Myocyte (in vitro differentiated cells): ENCODE measurements at regions not wholly inside any gene's neighbourhood (a gene's known extent, or its start where the extent isn't known, plus 50 kb on each side); places are given as distances from the start of the nearest gene placed in this dataset.

Experiments used
- DNase-seq: peaks from one replicate; pipeline ENCODE4 v3.0.0-alpha.2; 2012; ENCODE audit warnings: low read depth

- no peak for DNase-seq
Observed at GRCh38 chr6:21986703-21987102, 310.1 kb downstream of the PRL start.

DNA sequence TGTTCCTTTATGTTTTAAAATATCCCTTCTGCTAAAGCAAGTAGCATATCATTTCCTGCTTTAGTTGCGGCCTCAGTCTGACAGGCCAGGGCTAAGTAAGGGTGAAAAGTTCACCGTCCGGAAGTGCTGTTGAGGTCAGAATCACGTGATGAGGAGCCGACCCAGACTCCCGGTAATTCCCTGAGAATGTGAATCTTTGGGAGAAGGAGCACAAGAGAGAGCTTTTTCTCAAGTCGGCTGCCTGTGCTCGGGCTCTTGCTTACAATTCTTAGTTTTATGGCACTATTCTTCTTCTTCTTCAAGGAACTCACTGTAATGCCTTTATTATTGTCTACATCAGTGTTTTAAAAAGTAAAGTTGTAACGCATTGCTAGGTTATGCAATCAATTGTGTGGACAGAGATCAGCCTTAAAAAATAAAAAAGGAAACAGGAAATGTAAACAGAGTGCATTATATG lies 309.3 kb downstream of the PRL start:
- peak; percentile 85 for DNase-seq

GRCh38 chr6:21990577-21990976 lies 306.3 kb downstream of the PRL start:
- DNase-seq, result no peak

DNA sequence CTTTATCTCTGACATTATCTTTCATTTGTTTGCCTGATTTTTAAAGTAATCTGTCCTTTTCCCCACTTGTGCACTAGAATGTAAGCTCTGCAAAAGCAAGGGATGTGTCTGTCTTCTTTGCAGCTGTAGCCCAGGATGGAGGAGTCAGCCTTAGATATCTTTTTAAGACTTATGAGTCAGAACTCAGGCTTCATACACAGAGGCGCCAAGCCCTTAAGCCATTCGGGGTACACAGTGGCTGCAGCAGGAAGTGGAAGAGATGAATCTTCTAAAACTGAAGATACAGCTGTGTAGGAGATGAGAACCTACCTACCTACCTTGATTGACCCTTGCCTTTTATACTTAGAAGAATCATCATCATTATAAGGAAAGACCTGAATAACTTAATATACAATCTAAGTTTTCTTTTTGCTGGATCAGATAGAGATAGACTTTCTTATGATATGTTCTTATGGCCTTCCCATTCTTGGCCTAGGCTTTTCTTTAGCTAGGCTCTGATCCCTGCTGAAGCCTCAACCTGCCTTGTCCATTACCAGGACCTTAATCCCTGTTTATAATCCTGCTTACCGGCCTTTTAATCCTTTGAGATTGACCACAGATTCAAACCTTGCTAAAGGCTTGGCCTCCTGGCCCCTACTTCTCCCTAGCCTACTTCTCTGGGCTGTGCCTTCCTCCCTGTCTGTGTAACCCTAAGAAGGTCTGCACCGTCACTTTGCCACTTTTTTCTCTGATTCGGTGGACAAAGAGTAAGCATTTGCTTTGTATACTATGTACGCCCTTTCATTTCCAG lies 304.5 kb downstream of the PRL start:
- DNase-seq, result peak; percentile 56

- no peak for DNase-seq
Observed at GRCh38 chr6:21993841-21994240, 303.0 kb downstream of the PRL start.

DNA sequence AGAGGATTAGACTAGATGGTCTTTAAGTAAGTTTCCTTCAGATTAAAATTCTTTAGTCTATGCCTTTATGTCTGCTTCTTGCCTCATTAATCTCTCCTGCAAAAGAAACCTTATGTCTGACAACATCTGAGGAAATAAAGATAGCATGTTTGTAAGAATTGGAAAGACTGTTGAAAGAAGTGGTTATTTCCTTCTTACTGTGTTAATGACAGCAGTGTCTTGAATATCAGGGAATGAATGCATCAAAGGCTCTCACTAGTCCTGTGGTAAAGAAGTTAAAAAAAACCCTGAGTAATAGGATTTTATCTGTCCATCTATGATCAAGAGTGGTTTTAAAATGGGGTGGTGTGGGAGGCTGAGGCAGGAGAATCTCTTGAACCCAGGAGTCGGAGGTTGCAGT lies 302.0 kb downstream of the PRL start:
- DNase-seq, result no peak

- no peak for DNase-seq
Observed at GRCh38 chr6:21995318-21995717, 301.5 kb downstream of the PRL start.

- no peak for DNase-seq
Observed at GRCh38 chr6:21996425-21997118, 300.3 kb downstream of the PRL start.

- DNase-seq, result peak; percentile 50
Observed at GRCh38 chr6:21997119-21998037, 299.5 kb downstream of the PRL start.

DNA sequence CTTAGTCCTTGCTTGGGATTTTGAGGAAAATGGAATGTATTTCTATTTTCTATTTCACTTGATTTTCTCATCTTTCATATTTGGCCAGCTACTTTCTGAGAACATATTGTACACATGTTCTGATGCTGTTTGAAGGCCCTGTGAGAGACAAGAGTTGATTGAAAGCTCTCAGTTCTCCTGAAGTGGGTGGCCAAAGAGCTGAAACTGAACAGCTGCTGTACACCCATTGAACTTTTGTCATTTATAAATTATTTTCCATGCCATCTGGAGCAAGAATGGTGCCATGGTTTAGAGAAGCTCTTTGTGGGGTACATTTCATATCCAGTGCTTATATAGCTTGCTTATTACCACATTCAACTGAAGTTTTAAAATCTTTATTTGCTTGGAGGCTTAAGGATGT lies 298.3 kb downstream of the PRL start:
- DNase-seq, result peak; percentile 28

DNA sequence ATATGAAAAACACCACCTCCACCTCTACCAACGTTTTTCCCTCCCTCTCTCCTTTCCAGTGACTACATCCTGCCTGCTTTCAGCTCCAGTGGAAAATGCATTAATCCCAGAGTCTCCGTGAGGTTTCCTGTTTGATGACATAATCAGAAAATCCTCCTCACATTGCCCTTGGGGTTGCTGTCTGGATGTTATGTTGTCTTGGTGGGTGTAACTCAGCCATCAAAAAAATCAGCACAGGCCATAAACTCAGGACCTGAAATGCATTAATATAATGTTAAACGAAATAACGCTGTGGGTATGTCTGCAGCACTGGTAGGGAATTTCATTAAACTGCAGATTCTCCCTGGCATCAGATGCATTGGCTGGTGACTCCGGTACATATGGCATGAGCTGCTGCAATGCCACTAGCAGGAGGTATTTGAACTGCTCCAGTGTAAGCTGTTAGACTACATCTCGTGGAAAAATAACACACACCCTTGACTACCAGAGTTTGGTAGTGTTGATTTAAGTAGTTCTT lies 297.8 kb downstream of the PRL start:
- peak; percentile 41 for DNase-seq

DNA sequence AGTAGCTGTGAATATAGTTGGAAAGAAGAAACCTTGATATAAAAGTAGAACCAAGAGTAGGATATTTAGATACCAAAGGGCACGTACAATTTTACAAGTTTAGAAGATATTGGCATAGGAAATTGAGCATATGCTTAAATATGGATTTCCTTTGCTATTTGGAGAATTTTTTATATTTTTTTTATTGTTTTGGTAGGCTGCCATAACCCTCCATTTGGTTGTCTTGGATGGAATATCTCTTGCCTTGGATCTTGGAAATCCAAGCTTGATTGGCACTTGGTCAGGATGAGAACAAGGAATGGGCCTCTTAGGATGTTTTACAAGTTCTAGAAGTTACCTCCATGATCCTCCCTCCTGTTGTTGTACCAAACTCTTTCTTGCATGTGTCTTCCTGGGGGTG lies 297.1 kb downstream of the PRL start:
- no peak for DNase-seq

DNA sequence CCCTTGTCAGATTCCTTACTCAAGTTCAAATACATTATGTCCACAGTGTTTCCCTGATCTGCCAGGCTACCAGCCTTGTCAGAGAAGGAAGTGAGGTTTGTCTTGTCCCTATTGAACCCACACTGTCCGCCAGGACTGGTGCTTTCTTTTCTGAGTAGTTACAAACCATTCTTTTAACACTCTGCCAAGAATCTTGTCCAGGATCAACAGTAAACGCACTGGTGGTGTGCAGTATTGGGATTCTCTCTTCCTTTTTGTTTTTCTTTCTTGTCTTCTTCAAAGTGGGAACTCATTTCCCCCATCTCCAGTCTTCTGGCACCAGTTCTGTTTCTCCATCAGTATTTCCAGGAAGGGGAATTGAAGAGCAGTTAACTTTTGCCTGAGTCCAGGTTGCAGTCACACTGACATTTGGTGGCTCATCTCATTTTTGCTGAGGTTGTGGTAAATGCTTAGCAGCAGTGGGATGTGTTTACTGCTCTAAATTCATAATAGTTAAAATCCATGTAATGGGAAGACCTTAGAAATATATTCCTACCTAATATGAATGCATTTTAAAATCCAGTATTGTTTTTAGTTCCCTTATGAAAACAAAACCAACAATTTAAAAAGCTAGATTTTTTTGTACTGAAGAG lies 295.3 kb downstream of the PRL start:
- no peak for DNase-seq

- no peak for DNase-seq
Observed at GRCh38 chr6:22003287-22003686, 293.5 kb downstream of the PRL start.

DNA sequence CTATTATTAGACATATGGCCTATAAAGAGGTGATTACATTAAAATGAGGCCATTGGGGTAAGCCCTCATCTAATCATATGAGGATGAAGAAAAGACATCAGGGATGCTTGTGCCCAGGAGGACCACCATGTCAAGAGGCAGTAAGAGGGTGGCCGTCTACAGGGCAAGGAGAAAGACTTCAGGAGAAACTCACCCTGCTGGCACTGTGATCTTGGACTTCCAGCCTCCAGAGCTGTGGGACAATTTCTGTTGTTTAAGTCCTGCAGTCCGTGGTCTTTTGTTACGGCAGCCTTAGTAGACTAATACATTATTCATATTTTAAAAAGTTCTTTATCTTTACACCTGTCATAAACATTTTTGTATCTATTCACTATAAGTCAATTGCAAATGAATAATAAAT lies 290.0 kb downstream of the PRL start:
- DNase-seq, result no peak

GRCh38 chr6:22007469-22007868 lies 289.4 kb downstream of the PRL start:
- DNase-seq, result no peak

DNA sequence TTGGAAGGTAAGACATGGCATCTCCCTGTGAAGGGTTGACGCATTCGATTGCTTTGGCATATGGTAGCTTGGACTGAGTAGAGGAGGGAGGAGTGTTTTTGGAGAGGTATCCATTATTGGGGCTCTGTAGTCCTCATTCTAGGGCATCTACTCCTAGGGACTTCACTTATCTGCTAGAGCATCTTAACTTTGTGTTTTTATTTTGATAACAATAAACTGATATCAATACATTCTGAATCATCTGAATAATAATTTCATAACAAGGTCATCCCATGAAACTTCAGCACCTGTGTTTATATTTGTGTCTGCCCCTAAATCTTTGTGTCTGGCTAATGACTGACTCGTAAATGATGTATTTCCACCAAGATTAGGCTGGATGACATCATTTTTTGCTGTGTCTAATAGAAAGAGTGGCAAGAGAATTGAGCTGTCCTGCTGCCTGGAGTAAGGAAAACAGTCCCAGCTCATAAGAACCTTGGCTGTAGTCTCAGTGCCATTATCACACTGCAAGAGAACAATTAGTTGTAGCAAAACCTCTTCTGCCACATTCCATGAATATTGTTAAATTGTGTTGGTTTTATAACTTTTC lies 288.5 kb downstream of the PRL start:
- no peak for DNase-seq

GRCh38 chr6:22010102-22010501 lies 286.7 kb downstream of the PRL start:
- no peak for DNase-seq

- no peak for DNase-seq
Observed at GRCh38 chr6:22015216-22015615, 281.6 kb downstream of the PRL start.

- no peak for DNase-seq
Observed at GRCh38 chr6:22015944-22016343, 280.9 kb downstream of the PRL start.

GRCh38 chr6:22017272-22017671 lies 279.6 kb downstream of the PRL start:
- DNase-seq, result no peak
